Omental fat pad (tissue), 3 donors: ENCODE measurements at regions not wholly inside any gene's neighbourhood (a gene's known extent, or its start where the extent isn't known, plus 50 kb on each side); places are given as distances from the start of the nearest gene placed in this dataset.

Source experiments
- ATAC-seq: fragments of 150-250 bp; one replicate; pipeline ENCODE4 v1.9.1; 2016; ENCODE audit warnings: mild to moderate bottlenecking, moderate library complexity; ENCODE audit not compliant: low FRiP score
- DNase-seq: peaks from one replicate; pipeline ENCODE4 v3.0.0-alpha.2; 2019; ENCODE audit warnings: low spot score
- CTCF ChIP-seq, 3 donors: fragments of 450-650 bp; IDR thresholded peaks; one replicate each; pipeline ENCODE4 v1.5.1; 2016 to 2017; ENCODE audit warnings: antibody characterized with exemption in 3 of 3, mild to moderate bottlenecking in 3 of 3, moderate library complexity in 2 of 3

GRCh38 chr12:132410849-132411248 lies 79.1 kb upstream of the FBRSL1 start:
- ATAC-seq (no peak), DNase-seq (no peak)
- no peak for TF ChIP-seq CTCF (IDR thresholded peaks at IDR 0.05)

- no peak for ATAC-seq
- TF ChIP-seq CTCF (IDR thresholded peaks at IDR 0.05) = no peak
- DNase-seq = no peak
These were observed 79.7 kb upstream of the FBRSL1 start for GRCh38 chr12:132410296-132410625.

- ATAC-seq (no peak), DNase-seq (no peak)
- TF ChIP-seq CTCF (IDR thresholded peaks at IDR 0.05) = no peak
These were observed 80.3 kb upstream of the FBRSL1 start for GRCh38 chr12:132409495-132410295.

- no peak for TF ChIP-seq CTCF (IDR thresholded peaks at IDR 0.05)
- no peak for ATAC-seq
- DNase-seq = no peak
These were observed 79.5 kb upstream of the GALNT9 start for GRCh38 chr12:132408626-132409494.

- TF ChIP-seq CTCF (IDR thresholded peaks at IDR 0.05) = no peak
- DNase-seq (no peak), ATAC-seq (no peak)
These were observed 78.6 kb upstream of the GALNT9 start for GRCh38 chr12:132407992-132408391.

- TF ChIP-seq CTCF (IDR thresholded peaks at IDR 0.05) = no peak
- DNase-seq (no peak), ATAC-seq (no peak)
These were observed 78.1 kb upstream of the GALNT9 start for GRCh38 chr12:132407451-132407961.
